Neural progenitor cell (in vitro differentiated cells): ENCODE measurements at regions not wholly inside any gene's neighbourhood (a gene's known extent, or its start where the extent isn't known, plus 50 kb on each side); places are given as distances from the start of the nearest gene placed in this dataset.

Experiments
- CTCF ChIP-seq: fragments of 200-600 bp; sonication (generic); IDR thresholded peaks from 2 replicates; pipeline ENCODE4 v1.5.1; 2017; ENCODE audit warnings: antibody characterized with exemption, mild to moderate bottlenecking
- EZH2 ChIP-seq: fragments of 200-600 bp; sonication (generic); IDR thresholded peaks from 2 replicates; pipeline ENCODE4 v1.6.1; 2017; ENCODE audit warnings: antibody characterized with exemption, mild to moderate bottlenecking, moderate library complexity
- EZH2phosphoT487 ChIP-seq: fragments of 200-600 bp; sonication (generic); IDR thresholded peaks from 2 replicates; pipeline ENCODE4 v1.6.1; 2017; ENCODE audit warnings: antibody characterized with exemption

GRCh38 chr12:66028390-66028789, 102.2 kb downstream of the LLPH start:
- no peak for TF ChIP-seq CTCF
- TF ChIP-seq EZH2phosphoT487: no peak
- TF ChIP-seq EZH2: no peak
